GM21825 (cell line): ENCODE measurements at regions not wholly inside any gene's neighbourhood (a gene's known extent, or its start where the extent isn't known, plus 50 kb on each side); places are given as distances from the start of the nearest gene placed in this dataset.

Source experiments
- ATAC-seq: cut with Tn5 transposase; IDR thresholded peaks from one replicate; pipeline ENCODE4 v1.9.1; 2021; ENCODE audit warnings: mild to moderate bottlenecking, moderate library complexity; ENCODE audit not compliant: unreplicated experiment

- ATAC-seq, result no peak
Measured at GRCh38 chr4:176504118-176504517, 184.4 kb downstream of the SPCS3 start.

- ATAC-seq, result no peak
Measured at GRCh38 chr4:176507845-176508533, 188.2 kb downstream of the SPCS3 start.

GRCh38 chr4:176508780-176509331, 189.1 kb downstream of the SPCS3 start:
- ATAC-seq, result no peak

GRCh38 chr4:176525576-176525975, 205.8 kb downstream of the SPCS3 start:
- ATAC-seq, result no peak

- no peak for ATAC-seq
Measured at GRCh38 chr4:176526704-176527103, 206.9 kb downstream of the SPCS3 start.

GRCh38 chr4:176529574-176529973, 209.8 kb downstream of the SPCS3 start:
- no peak for ATAC-seq

GRCh38 chr4:176533159-176533558, 213.4 kb downstream of the SPCS3 start:
- no peak for ATAC-seq

GRCh38 chr4:176534566-176534965, 214.8 kb downstream of the SPCS3 start:
- ATAC-seq, result no peak

GRCh38 chr4:176538217-176538925, 218.6 kb downstream of the SPCS3 start:
- no peak for ATAC-seq

- no peak for ATAC-seq
Measured at GRCh38 chr4:176539091-176539784, 219.5 kb downstream of the SPCS3 start.

GRCh38 chr4:176539785-176540175, 220.0 kb downstream of the SPCS3 start:
- no peak for ATAC-seq

- no peak for ATAC-seq
Measured at GRCh38 chr4:176540814-176541213, 221.0 kb downstream of the SPCS3 start.

GRCh38 chr4:176545872-176546271, 226.1 kb downstream of the SPCS3 start:
- ATAC-seq, result no peak

GRCh38 chr4:176546975-176547374, 227.2 kb downstream of the SPCS3 start:
- ATAC-seq, result no peak

- ATAC-seq, result no peak
Measured at GRCh38 chr4:176548571-176548970, 228.8 kb downstream of the SPCS3 start.

GRCh38 chr4:176549161-176549865, 229.5 kb downstream of the SPCS3 start:
- no peak for ATAC-seq

GRCh38 chr4:176558661-176559060, 234.1 kb downstream of the VEGFC start:
- no peak for ATAC-seq

- no peak for ATAC-seq
Measured at GRCh38 chr4:176561368-176561767, 231.4 kb downstream of the VEGFC start.

GRCh38 chr4:176563591-176563990, 229.1 kb downstream of the VEGFC start:
- no peak for ATAC-seq

- no peak for ATAC-seq
Measured at GRCh38 chr4:176565049-176565448, 227.7 kb downstream of the VEGFC start.

- ATAC-seq, result no peak
Measured at GRCh38 chr4:176566769-176567168, 226.0 kb downstream of the VEGFC start.
